Activated CD4-positive, alpha-beta T cell treated with anti-CD3 and anti-CD28 coated beads for 48 hours (primary cell): ENCODE measurements at regions not wholly inside any gene's neighbourhood (a gene's known extent, or its start where the extent isn't known, plus 50 kb on each side); places are given as distances from the start of the nearest gene placed in this dataset.

Experiments
- DNase-seq: peaks from one replicate; pipeline ENCODE4 v3.0.0-alpha.2; 2020

- no peak for DNase-seq
These were observed 72.5 kb upstream of the SMYD2 start for GRCh38 chr1:214208460-214208859.

GRCh38 chr1:214209260-214209808, 71.6 kb upstream of the SMYD2 start:
- no peak for DNase-seq

GRCh38 chr1:214213136-214213535, 67.8 kb upstream of the SMYD2 start:
- DNase-seq: no peak

- no peak for DNase-seq
These were observed 66.1 kb upstream of the SMYD2 start for GRCh38 chr1:214214851-214215250.

GRCh38 chr1:214215583-214215982, 65.4 kb upstream of the SMYD2 start:
- no peak for DNase-seq

GRCh38 chr1:214216021-214216420, 64.9 kb upstream of the SMYD2 start:
- no peak for DNase-seq

- DNase-seq: no peak
These were observed 64.2 kb upstream of the SMYD2 start for GRCh38 chr1:214216779-214217178.

GRCh38 chr1:214219902-214220301, 61.1 kb upstream of the SMYD2 start:
- no peak for DNase-seq

- DNase-seq: no peak
These were observed 60.1 kb upstream of the SMYD2 start for GRCh38 chr1:214220891-214221290.

- no peak for DNase-seq
These were observed 56.2 kb upstream of the SMYD2 start for GRCh38 chr1:214224611-214225354.

GRCh38 chr1:214228976-214229375, 52.0 kb upstream of the SMYD2 start:
- DNase-seq: no peak

- no peak for DNase-seq
These were observed 51.2 kb upstream of the SMYD2 start for GRCh38 chr1:214229736-214230135.
